ENCODE measurements at regions not wholly inside any gene's neighbourhood (a gene's known extent, or its start where the extent isn't known, plus 50 kb on each side); places are given as distances from the start of the nearest gene placed in this dataset.

DNA sequence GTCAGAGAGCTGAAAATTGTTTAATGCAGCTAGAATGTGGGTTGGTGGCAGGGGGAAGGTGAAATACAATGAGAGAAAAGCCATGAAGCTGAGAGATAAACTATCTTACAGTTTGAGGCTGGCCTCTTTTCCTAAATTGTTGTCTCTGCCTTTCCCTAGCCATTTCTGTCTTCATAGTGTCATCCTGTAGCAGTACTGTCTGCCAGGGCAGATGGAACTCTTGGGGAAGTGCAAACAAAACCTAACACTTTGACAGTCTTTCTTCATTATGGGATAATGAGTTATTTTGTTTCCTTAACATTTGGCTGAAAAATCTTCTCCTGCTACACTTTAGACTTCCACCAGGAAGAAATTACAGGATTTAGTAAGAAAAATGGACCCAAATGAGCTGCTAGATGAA is 197.8 kb upstream of the ARX start:
- DNase-seq: no peak

DNA sequence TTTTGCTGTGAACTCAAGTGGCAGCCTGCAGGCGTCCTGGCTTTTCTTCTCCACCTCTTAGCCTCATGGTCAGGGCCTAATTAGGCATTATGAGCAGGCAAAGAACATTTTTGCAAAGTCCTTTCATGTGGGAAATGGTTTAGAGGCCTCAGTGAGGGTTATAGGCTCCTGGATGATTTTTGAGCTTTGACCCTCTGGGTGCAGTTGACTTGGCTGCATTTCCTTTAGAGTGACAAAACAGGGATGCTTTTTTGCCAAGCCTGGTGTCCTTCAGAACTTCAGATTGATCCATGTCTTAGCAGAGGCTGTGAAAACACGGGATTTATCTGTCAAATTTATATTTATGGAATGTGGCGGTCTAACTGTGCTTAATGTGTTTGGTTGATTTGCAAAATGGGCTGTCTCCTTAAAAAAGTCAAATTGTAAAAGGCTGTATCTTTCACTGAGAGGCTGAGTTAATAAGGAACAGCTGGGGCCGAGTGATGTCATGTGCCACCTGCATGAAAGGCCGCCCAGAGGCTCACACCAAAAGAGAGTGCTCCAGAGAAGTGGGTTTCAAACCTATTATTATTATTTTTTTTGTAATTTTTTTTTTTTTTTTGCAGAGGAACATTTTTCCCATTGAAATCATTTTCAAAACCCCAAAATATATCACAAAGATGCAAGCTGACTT is 192.2 kb upstream of the ARX start:
- no peak for DNase-seq

DNA sequence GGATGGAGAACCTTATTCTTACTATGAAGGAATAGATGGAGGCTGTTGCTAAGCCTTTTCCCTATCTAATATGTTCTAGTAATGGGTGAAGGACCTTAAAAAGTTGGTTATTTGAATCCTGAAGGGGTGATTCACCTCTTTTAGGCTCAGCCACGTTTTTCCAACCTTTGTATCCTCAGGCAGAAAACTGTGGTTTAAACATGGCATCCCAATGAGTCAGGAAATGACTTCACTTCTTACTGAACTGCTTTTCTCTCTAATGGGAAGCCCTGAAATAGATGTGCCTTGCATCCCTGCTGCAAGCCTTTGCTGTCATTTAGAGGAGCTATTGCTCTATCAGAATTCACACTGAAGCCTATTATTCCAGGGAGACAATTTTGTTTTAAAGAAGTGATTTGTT is 191.0 kb upstream of the ARX start:
- no peak for DNase-seq

DNA sequence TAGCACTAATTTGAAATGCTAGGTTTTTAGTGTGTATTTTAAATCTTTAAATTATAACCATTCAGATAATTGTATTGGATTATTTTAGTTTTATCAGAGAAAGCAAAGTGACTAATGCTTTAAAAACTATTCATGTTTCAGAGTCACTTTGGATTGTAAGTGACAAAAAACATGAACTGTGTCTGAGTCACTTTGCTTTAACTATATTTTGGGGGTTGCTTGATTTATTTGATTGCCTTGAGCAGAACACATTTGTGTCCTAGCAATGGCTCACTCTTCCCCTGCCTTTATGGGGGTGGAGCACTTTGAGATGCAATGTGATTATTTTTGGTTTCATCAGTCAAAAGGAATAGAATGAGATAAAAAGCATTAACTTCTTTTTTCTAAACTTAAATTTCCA is 188.4 kb upstream of the ARX start:
- DNase-seq: no peak

DNA sequence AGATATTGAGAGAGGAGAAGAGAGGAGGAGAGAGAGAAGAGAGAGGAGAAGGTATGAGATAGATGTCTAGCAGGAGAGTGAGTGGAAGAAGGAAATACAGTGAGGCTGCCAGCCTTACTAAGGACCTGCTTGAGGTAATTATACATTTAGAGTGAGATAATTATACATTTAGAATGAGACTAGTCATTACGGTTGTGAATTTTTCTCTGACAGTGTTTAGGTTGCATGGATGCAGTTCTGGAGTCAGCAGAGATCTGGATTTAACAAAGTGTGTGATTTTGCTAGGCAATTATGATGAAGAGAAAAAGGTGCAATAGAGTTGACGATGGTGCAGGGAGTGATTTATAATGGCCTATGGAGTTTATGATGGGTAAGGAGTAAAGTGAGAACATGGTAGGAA is 187.1 kb upstream of the ARX start:
- no peak for DNase-seq

DNA sequence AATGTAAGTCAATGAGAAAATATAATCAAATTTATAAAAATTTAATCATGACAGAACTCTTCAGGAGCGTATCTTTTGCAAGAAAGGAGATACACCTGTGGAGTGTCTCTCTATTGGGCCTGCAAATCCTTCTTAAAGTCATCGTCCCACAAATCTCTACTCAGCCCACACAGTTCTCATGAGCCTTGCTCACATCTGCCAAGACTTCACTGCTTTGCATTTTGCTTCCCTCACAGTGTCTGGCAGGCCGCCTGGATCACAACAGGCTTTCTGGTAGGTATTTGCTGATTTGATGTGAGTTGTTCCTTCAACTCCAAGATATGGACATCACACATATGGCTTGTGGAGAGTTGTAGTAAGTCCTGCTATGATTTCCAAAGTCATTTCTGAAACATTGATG is 183.1 kb upstream of the ARX start:
- no peak for DNase-seq

DNA sequence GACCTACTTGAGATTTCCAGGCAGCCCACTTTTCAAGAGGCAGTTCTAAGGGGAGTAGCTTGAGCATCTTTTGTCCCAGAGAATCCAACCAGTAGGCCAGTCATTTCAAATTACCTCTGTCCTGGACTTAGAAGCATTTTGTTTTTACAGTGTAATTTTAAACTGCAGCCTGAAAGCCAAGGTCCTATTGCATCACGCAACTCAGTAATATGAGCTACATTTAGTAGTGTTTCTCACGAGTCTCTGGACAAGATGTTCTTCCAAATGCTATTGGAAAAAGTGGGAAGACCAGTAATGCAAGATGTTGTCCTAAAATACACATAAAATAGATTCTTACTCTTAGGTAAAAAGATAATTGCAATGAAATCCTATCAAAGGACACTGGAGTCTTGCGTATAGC is 182.5 kb upstream of the ARX start:
- no peak for DNase-seq

DNA sequence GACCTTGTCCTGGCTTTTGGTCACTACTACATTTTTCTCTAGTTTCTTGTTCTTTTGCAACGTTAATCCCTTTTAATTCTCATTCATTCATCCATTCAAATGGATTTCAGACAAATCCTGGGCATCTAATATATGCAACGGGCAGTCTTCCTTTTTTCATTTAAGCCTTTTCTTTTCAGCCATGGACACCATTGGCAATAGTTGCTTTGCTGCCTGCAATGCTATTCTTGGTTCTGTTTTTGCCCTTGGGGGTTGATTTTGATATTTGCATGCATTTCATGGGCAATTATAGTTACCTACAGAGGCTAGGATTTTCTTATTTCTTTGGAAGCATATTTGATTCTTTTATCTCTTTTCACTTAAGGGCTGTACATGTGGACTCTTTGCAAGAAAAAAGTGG is 180.5 kb upstream of the ARX start:
- no peak for DNase-seq

DNA sequence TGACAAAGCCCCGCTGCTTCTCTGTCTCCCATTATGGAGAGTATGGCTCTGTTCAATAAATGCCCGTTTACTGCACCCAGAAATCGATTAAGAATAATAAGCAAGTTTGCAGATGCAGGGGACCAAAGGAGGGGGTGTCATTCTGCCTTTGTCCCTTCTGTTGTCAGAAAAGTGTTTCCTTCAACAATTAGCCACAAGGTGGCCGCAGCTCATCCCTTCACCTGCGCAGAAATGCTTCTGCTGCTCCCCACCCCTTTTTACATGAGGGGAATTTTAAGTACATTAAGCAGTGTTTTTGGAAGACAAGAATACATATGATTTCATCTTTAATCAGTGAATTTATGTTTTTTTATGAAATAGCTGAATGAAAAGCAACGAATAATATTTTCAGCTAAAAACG is 175.6 kb upstream of the ARX start:
- DNase-seq: no peak

DNA sequence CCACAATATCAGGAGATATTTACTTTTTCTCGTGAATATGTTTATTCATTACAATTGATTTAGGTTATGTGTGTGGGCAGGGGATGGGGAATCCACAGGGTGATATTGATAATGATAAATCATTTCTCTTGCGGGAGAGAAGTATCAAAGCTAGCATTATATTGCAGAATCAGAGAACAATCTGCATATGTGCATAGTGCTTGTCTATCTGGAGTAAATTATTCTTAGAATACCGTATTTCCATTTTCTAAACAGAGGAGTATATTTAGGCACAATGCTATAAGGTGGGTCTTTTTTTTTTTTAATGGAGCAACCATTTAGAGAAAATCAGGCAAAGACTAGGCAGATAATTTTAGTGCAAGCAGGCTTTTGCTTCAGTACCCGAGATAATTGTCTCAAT is 166.0 kb upstream of the ARX start:
- DNase-seq: no peak

DNA sequence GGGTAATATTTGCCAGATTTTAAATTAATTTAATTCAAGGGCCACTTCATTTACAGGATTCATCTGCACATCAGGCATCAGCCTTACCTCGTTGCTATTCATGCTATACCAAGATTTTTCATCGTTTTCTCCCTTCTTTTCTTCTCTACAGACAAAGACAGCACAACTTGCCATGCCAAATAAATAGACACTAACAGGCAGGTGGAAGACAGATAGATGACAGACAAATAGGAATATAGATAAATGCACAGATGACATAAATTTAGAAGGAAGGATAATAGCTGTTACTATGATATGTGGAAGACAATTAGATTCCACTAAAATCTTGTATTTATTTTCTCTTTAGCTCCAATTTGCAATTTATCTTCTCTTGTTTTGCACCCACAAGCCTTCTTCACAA is 164.5 kb upstream of the ARX start:
- DNase-seq: no peak

DNA sequence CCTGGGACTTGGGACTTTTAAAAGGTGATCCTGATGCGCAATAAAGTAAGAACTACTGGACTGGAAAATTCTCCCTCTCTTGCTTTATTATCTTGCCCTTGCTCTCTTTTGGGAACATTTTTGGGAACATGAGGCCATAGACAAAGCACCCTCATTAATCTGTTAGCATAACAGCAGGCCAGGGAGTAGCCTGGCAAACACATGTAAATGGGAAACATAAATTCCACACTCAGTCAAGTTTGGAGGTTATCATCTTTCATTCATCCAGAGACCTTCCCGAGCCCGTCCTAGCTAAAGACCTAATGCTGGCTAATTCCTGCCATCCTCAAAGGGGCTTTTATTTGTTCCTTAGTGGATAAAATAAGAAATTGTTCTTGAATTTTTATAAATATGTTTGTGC is 162.8 kb upstream of the ARX start:
- no peak for DNase-seq

DNA sequence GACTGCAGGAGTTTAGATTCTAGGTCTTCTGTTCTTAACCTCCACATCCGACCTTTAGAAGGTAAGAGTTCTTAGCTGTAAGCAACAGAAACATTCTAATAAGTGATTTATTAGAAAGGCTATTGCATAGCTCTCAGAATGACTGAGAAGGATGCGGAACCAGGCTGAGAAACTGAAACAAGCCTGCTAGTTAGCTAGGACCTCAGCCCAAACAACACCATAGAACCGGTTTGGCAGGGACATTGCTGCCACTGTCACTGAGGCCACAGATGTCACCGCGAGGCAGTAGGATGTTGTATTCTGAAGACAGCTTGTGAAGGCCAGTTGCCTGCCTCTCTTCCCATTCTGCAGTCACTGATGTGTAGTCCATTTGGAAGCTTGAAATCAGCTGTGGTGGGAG is 160.0 kb upstream of the ARX start:
- no peak for DNase-seq

DNA sequence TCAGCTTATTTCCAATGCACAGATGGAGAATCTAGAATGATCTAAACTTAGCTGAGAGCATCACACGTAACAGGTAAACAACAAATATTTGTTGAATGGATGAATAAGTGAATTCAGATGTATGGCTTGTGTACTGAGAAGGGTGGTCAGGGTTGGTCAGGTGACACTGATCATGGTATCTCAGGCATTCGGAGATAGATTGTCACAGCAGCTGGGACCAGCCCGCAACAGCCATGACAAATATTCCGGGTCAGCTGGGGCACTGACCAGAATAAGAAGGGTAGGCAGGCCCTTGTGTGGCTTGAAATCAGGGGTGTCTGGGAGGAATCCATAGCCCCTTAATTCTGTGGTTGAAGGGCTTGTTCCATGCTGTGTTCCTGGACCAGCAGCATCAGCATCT is 159.4 kb upstream of the ARX start:
- DNase-seq: no peak

DNA sequence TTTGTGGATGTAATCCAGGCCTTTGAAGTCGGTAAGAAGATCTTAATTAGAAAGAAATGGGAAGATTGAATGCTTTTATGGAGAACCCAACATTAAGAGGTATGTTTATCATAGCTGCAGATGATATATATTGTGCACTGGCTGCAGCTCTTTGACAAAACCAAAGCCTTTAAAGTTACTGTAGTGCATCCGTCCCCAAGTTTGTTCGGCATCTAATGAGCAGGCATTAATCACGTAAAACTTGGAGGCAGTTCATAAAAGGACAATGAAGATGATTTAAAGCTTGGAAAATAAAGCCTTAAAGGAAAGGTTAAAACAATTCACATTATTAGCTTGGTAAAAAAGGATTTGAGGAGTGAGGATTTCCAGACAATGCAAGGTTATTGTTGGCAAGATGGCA is 150.8 kb upstream of the ARX start:
- DNase-seq: no peak

DNA sequence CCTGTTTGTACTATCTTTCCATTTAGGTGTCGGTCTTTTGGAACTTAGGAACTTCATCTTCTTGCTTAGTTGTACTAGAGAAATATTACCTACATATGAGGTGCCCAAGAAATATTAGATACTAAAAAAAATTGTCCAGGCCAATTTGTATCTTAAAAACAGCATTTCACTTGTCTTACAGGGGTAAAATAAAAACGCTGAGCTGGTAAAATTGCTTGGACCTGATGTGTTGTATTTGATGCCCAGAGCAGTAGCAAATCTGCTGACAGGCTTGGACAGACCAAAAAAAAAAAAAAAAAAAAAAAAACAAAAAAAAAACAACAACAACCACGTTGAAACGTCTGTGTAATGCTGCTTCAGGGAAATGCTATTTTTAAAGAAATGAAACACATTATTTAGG is 150.4 kb upstream of the ARX start:
- no peak for DNase-seq

DNA sequence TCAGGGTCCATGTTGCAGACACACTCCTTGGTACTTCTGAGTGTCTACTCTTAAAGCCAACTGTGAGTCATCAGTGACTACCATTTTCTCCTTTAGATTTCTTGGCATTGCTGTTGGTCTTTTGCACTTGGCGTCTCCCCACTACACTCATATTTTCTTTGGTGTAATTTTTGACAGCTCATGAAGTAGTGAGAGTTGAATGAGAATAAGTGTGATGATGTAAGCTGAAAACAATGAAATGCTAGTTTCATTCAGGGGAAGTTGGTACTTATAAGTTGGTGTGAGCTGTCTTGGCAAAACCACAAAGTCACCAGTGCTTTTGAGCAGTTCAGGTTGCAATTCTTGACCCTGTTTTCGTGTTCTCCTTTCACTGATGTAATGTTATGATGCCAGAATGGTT is 142.9 kb upstream of the ARX start:
- no peak for DNase-seq

DNA sequence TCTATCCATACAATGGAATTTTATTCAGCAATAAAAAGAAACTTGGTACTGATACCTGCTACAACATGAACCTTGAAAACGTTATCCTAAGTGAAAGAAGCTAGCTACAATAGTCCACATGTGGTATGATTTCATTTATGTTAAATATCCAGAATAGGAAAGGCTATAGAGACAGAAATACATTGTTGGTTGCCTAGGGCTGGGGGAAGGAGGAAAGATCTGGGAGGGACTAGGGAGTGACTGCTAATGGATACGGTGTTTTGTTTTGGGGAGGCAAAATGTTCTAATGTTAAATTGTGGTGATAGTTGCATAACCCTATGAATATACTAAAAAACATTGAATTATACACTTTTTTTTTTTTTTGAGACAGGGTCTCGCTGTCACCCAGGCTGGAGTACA is 141.1 kb upstream of the ARX start:
- DNase-seq: no peak

DNA sequence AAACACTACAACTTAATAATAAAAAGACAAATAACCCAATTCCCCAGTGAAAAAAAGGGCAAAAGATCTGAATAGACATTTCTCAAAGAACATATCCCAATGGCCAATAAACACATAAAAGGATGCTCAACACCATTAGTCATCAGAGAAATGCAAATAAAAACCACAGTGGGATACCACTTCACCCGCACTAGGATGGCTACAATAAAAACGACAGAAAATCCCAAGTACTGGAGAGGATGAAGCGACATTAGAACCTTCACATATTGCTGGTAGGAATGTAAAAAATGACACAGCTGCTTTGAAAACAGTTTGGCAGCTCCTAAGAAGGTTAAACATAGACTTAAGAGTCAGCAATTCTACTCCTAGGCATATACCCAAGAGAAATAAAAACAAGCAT is 140.6 kb upstream of the ARX start:
- no peak for DNase-seq

DNA sequence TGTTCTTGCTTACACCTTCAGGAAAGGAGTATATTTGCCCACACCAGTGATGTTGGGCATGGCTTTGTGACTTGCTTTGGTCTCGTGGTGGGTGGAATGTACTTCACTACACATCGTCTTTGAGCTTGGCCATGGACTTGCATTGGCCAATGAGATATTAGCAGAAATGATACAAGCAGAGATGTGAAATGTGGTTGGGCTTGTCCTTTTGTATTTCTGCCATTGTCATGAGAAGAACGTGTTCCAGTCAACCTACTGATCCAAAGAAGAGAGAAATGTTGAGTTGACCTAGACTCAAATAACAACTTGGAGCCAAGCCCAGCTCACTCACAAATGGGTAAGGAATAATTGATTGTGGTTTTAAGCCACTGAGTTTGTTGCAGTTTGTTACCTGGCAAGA is 138.4 kb upstream of the ARX start:
- no peak for DNase-seq

DNA sequence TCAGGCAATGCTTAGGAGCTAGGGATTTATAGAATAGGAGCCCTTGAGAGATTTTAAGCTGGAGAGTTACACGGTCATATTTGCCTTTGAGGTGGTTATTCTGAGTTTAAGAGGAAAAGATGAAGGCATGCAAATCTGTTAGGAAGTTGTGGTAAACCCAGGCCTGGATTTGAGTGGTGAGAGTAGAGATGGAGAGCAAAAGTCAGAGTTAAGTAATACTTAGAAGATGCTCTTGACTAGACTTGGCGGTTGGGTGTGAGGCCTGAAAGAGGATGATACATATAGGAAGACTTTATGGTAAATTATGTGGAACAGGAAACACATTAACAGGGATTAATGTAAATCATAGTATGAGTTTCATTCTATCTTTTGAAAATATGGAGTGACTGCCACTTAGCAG is 136.0 kb upstream of the ARX start:
- DNase-seq: no peak

DNA sequence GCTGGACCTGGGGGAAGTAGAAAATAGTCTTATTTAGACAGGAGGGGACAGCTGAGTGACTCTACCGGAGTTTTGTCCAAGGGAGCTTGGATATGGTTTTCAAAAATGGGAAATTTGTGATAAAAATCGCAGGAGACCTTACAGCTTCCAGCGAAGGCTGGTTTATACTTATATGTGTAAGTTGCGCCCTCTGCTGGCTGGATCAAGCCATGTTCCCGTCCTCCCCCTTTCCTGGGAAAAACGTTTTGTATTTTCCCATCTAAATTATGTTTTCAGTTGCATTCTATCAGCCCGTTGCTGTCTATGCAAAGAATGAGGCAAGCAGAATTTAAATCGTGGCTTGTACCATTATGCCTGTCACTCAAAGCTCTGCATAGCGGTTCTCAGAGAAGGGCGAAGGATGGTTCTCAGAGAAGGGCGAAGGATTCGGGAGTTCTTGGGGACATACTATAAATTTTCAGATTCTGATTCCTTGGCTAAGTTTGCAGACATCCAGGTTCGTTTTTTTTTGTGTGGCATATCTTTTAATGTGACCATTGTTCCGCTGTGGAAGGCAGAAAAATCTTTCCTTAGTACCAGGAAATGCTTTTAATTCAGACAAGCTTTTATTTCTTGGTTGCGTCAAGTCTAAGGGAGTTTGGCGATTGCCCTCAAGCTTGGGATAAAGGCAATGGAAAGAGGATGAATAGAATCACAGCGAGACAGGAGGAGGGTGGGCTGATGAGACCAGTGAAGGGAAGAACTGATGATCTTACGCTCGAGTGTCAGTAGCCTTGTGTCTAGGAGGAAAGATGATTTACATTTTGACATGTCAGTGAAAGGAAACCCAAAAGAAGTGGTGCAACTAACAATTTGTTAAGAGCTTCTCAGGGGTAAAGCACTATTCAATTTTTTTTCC is 128.5 kb upstream of the ARX start:
- peak; percentile 32 for DNase-seq

DNA sequence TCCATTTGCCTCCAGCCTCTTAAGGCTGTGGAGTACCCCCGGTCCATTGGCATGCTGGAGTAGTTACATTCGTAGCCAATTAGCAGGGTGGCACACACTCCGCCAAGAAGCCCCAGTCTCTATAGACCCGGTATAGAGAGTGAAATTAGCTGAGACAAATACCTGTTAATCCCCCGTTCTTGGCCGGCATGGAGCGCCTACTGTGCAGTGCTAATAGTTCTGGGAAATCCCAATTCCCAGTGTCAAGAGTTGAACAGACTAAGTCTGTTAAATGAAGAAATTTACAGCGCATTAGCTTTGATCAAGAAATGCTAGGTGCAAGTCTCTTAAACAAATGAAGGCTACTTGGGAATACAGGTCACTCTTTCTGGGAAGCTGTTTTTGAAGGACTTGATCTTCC is 127.8 kb upstream of the ARX start:
- DNase-seq: no peak

DNA sequence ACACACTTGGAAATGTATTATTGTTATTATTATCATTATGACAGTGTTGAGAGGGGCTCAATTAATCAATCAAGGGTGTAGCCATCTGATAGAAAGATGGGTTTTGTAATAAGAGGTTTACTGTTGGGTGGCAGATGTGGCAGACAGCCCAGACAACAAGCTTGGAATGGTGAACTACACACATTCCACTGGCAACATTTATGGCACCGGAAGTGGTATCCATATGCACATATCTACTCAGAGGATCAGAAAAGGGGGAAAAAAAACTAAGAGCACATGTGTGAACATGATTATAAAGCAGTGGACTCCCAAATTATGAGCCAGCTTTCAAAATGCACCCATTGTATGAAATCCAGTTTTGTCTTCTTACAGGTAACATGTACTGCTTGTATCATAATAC is 125.9 kb upstream of the ARX start:
- peak; percentile 0 for DNase-seq

DNA sequence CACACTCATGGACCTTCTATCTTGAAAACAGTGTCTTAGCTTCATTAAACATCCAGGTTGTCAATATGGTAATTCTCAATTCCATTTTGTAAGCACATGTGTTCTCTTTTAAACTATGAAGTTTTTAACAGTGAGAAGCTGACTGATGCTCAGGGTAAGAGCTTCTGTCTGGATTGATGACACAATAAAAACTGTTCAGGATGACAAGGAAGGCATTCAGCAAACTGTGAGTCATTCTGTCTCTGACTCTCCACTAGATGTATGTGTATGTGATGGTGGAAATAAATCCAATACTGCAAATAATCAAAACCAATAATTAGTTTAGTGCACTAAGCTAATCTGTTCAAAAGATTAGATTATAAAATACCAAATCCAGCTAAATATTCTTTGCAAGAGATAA is 115.3 kb upstream of the ARX start:
- no peak for DNase-seq
